ENCODE measurements at regions not wholly inside any gene's neighbourhood (a gene's known extent, or its start where the extent isn't known, plus 50 kb on each side); places are given as distances from the start of the nearest gene placed in this dataset.

DNA sequence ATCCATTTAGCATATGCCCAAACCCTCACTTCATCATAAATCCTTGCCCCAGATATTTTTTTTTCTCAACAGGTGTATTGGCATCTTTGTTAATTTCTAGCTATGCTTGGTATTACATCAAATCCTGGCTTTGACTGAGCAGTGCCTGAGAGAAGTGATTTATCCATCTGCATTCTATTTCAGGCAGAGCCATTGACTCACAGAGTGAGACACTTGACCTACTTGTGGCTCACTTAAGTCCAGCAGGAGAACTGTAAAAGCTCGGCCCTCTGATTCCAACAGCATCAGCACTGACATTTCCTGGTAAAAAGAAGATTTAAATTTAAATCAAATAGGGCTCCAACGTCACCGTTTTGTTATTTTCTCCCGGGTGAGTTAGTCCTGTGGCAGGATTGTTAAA, 93.4 kb downstream of the PLK2 start:
- TF ChIP-seq, protein P1, sequence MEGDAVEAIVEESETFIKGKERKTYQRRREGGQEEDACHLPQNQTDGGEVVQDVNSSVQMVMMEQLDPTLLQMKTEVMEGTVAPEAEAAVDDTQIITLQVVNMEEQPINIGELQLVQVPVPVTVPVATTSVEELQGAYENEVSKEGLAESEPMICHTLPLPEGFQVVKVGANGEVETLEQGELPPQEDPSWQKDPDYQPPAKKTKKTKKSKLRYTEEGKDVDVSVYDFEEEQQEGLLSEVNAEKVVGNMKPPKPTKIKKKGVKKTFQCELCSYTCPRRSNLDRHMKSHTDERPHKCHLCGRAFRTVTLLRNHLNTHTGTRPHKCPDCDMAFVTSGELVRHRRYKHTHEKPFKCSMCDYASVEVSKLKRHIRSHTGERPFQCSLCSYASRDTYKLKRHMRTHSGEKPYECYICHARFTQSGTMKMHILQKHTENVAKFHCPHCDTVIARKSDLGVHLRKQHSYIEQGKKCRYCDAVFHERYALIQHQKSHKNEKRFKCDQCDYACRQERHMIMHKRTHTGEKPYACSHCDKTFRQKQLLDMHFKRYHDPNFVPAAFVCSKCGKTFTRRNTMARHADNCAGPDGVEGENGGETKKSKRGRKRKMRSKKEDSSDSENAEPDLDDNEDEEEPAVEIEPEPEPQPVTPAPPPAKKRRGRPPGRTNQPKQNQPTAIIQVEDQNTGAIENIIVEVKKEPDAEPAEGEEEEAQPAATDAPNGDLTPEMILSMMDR (IDR thresholded peaks at IDR 0.05): no peak
- TF ChIP-seq POLR2AphosphoS5 (IDR thresholded peaks at IDR 0.05; ENCODE audit: low read depth, low read length) (no peak), TCF7L2 (IDR thresholded peaks at IDR 0.05; ENCODE audit: low read depth, low read length) (no peak)
- TF ChIP-seq, protein P2, sequence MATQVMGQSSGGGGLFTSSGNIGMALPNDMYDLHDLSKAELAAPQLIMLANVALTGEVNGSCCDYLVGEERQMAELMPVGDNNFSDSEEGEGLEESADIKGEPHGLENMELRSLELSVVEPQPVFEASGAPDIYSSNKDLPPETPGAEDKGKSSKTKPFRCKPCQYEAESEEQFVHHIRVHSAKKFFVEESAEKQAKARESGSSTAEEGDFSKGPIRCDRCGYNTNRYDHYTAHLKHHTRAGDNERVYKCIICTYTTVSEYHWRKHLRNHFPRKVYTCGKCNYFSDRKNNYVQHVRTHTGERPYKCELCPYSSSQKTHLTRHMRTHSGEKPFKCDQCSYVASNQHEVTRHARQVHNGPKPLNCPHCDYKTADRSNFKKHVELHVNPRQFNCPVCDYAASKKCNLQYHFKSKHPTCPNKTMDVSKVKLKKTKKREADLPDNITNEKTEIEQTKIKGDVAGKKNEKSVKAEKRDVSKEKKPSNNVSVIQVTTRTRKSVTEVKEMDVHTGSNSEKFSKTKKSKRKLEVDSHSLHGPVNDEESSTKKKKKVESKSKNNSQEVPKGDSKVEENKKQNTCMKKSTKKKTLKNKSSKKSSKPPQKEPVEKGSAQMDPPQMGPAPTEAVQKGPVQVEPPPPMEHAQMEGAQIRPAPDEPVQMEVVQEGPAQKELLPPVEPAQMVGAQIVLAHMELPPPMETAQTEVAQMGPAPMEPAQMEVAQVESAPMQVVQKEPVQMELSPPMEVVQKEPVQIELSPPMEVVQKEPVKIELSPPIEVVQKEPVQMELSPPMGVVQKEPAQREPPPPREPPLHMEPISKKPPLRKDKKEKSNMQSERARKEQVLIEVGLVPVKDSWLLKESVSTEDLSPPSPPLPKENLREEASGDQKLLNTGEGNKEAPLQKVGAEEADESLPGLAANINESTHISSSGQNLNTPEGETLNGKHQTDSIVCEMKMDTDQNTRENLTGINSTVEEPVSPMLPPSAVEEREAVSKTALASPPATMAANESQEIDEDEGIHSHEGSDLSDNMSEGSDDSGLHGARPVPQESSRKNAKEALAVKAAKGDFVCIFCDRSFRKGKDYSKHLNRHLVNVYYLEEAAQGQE (IDR thresholded peaks at IDR 0.05; ENCODE audit: insufficient read depth in 1 of 2, low read depth in 2 of 2, low read length in 1 of 2): no peak

Measured in Panc1 (cell line).